A549 (cell line): ENCODE measurements at regions not wholly inside any gene's neighbourhood (a gene's known extent, or its start where the extent isn't known, plus 50 kb on each side); places are given as distances from the start of the nearest gene placed in this dataset.

ENCODE experiments used
- ATAC-seq, 2 experiments: fragments of 200-7000 bp in 1 of 2; fragments of >200 bp in 1 of 2; cut with Nextera tagmentation in 1 of 2; cut with Tn5 transposase in 1 of 2; 3 replicates each; pipeline versions ENCODE4 v1.8.0 to v1.9.1; 2018 to 2020; ENCODE audit warnings: mild to moderate bottlenecking in 1 of 2, moderate library complexity in 1 of 2
- CTCF ChIA-PET: fragments of 300-600 bp; sonication (Branson Sonifier 250); formaldehyde crosslinking; extraction: SDS; loops from one replicate; lab custom pipeline; 2021; ENCODE audit warnings: antibody characterized with exemption, inconsistent platforms; lab: Yijun Ruan, JAX
- POLR2A ChIA-PET: fragments of 350-600 bp; formaldehyde crosslinking; extraction: SDS; loops from one replicate; lab custom pipeline; 2021; ENCODE audit warnings: antibody characterized with exemption, inconsistent platforms; lab: Yijun Ruan, JAX
- DNase-seq, 2 experiments: peaks; one replicate each; pipeline versions ENCODE4 v3.0.0 to v3.0.0-alpha.2; 2011 to 2016; ENCODE audit warnings: low read depth in 1 of 2, low spot score in 1 of 2
- FAIRE-seq: peaks from 2 replicates; lab custom pipeline; 2011; peaks lifted over from hg19 to GRCh38; lab: Jason Lieb, UNC
- H3K27ac ChIP-seq, 2 experiments: fragments of >200 bp; sonication (Bioruptor Twin); formaldehyde crosslinking; 3 replicates each; pipeline ENCODE4 v1.5.1; 2016 to 2017
- H3K4me1 ChIP-seq: fragments of >200 bp; sonication (Bioruptor Twin); formaldehyde crosslinking; 3 replicates; pipeline ENCODE4 v1.6.1; 2016
- H3K4me2 ChIP-seq: fragments of >200 bp; sonication (Bioruptor Twin); formaldehyde crosslinking; 3 replicates; pipeline ENCODE4 v1.6.1; 2016
- H3K4me3 ChIP-seq: fragments of >200 bp; sonication (Bioruptor Twin); formaldehyde crosslinking; 3 replicates; pipeline ENCODE4 v1.5.1; 2016
- H3K9me3 ChIP-seq: fragments of >200 bp; sonication (Bioruptor Twin); formaldehyde crosslinking; 3 replicates; pipeline ENCODE4 v1.6.1; 2016
- BCL3 ChIP-seq: fragments of >200 bp; sonication (Bioruptor Twin); formaldehyde crosslinking; IDR thresholded peaks from 3 replicates; pipeline ENCODE4 v1.6.1; 2016
- BHLHE40 ChIP-seq: IDR thresholded peaks from 2 replicates; pipeline ENCODE4 v1.6.1; 2012; ENCODE audit warnings: low read depth, low read length, inconsistent platforms
- CEBPB ChIP-seq, 2 experiments: fragments of >200 bp in 1 of 2; sonication (Bioruptor Twin) in 1 of 2; formaldehyde crosslinking in 1 of 2; IDR thresholded peaks; 2 replicates each; pipeline ENCODE4 v1.6.1; 2012 to 2016
- EHMT2 ChIP-seq: fragments of 200-600 bp; sonication (generic); IDR thresholded peaks from 2 replicates; pipeline ENCODE4 v1.6.1; 2016; ENCODE audit warnings: antibody characterized with exemption, low read depth, mild to moderate bottlenecking, moderate library complexity
- EP300 ChIP-seq, 2 experiments: fragments of >200 bp; sonication (Bioruptor Twin); formaldehyde crosslinking; IDR thresholded peaks; 2 replicates in 1 of 2; 3 replicates in 1 of 2; pipeline ENCODE4 v1.6.1; 2016 to 2017
- GATA3 ChIP-seq: IDR thresholded peaks from 2 replicates; pipeline ENCODE4 v1.6.1; 2012; ENCODE audit warnings: borderline replicate concordance
- HEYL ChIP-seq: fragments of 250-450 bp; sonication (Bioruptor Pico); IDR thresholded peaks from 2 replicates; pipeline ENCODE4 v1.8.0; 2021; ENCODE audit warnings: mild to moderate bottlenecking, moderate library complexity
- HOXB13 ChIP-seq: fragments of 250-450 bp; sonication (Bioruptor Pico); IDR thresholded peaks from 2 replicates; pipeline ENCODE4 v1.5.0; 2020; ENCODE audit warnings: low read depth, mild to moderate bottlenecking, moderate library complexity
- HOXB5 ChIP-seq: fragments of 250-450 bp; sonication (Bioruptor Pico); IDR thresholded peaks from 2 replicates; pipeline ENCODE4 v1.5.0; 2020; ENCODE audit warnings: mild to moderate bottlenecking, moderate library complexity
- JUN ChIP-seq, 2 experiments: fragments of >200 bp; sonication (Bioruptor Twin); formaldehyde crosslinking; IDR thresholded peaks; 2 replicates in 1 of 2; 3 replicates in 1 of 2; pipeline ENCODE4 v1.6.1; 2016 to 2017
- KDM1A ChIP-seq: fragments of 200-600 bp; sonication (generic); IDR thresholded peaks from 2 replicates; pipeline ENCODE4 v1.6.1; 2016; ENCODE audit warnings: low read depth, mild to moderate bottlenecking
- MAFK ChIP-seq: fragments of 450-650 bp; IDR thresholded peaks from 2 replicates; pipeline ENCODE4 v1.6.1; 2014; ENCODE audit not compliant: partially characterized antibody
- NFE2L2 ChIP-seq: fragments of 150-350 bp; conservative IDR thresholded peaks from 2 replicates; pipeline ENCODE4 v1.6.1; 2014; ENCODE audit warnings: low read length
- NPAS2 ChIP-seq: fragments of 250-450 bp; sonication (Bioruptor Pico); IDR thresholded peaks from 2 replicates; pipeline ENCODE4 v1.8.0; 2022; ENCODE audit warnings: mild to moderate bottlenecking, moderate library complexity, borderline replicate concordance
- PHF8 ChIP-seq: fragments of 200-600 bp; sonication (generic); IDR thresholded peaks from 2 replicates; pipeline ENCODE4 v1.6.1; 2016; ENCODE audit warnings: low read depth, mild to moderate bottlenecking, antibody characterized with exemption, moderate library complexity, borderline replicate concordance
- POLR2AphosphoS2 ChIP-seq: conservative IDR thresholded peaks from 2 replicates; pipeline ENCODE4 v1.6.1; 2012; ENCODE audit warnings: low read length, improper control_type of control experiment, inconsistent platforms
- RAD21 ChIP-seq, 2 experiments: fragments of >200 bp in 1 of 2; sonication (Bioruptor Twin) in 1 of 2; formaldehyde crosslinking in 1 of 2; IDR thresholded peaks in 1 of 2; conservative IDR thresholded peaks in 1 of 2; 2 replicates in 1 of 2; 3 replicates in 1 of 2; pipeline ENCODE4 v1.6.1; 2012 to 2018; ENCODE audit warnings: inconsistent platforms in 1 of 2
- RCOR1 ChIP-seq: fragments of 150-350 bp; IDR thresholded peaks from 2 replicates; pipeline ENCODE4 v1.6.1; 2014; ENCODE audit warnings: antibody characterized with exemption, low read length, low read depth
- REST ChIP-seq: fragments of 200-600 bp; sonication (generic); IDR thresholded peaks from 2 replicates; pipeline ENCODE4 v1.6.1; 2016; ENCODE audit warnings: antibody characterized with exemption, mild to moderate bottlenecking, moderate library complexity
- RNF2 ChIP-seq: fragments of 200-600 bp; sonication (generic); IDR thresholded peaks from 2 replicates; pipeline ENCODE4 v1.6.1; 2016; ENCODE audit warnings: low read depth, mild to moderate bottlenecking, antibody characterized with exemption, moderate library complexity, borderline replicate concordance
- SMC3 ChIP-seq: fragments of >200 bp; sonication (Bioruptor Twin); formaldehyde crosslinking; IDR thresholded peaks from 3 replicates; pipeline ENCODE4 v1.6.1; 2018; ENCODE audit warnings: inconsistent platforms
- SREBF2 ChIP-seq: fragments of 450-650 bp; IDR thresholded peaks from 2 replicates; pipeline ENCODE4 v1.6.1; 2014; ENCODE audit warnings: mild to moderate bottlenecking, moderate library complexity
- ZC3H11A ChIP-seq: fragments of 450-650 bp; IDR thresholded peaks from 2 replicates; pipeline ENCODE4 v1.6.1; 2014; ENCODE audit warnings: antibody characterized with exemption, mild to moderate bottlenecking
- ZSCAN20 ChIP-seq: fragments of 250-450 bp; sonication (Bioruptor Pico); IDR thresholded peaks from 2 replicates; pipeline ENCODE4 v1.8.0; 2022; ENCODE audit warnings: mild to moderate bottlenecking, moderate library complexity
- WGBS: methylation state at CpG from one replicate; pipeline ENCODE4 v1.1.6; 2017; ENCODE audit errors: missing lambda C conversion rate; 5-methylcytosine and 5-hydroxymethylcytosine counted together

GRCh38 chr9:134253606-134254205 lies 72.5 kb upstream of the RXRA start:
- Histone ChIP-seq H3K27ac (no peak overlapping the region), H3K4me3 (no peak overlapping the region), H3K4me2 (no peak overlapping the region), H3K4me1 (no peaks in the 10 kb centered on the region), H3K9me3 (peaks cover 9% of the 10 kb centered on the region; the same call in 2 of the 3 replicates)
- ChIA-PET CTCF (no interaction called here), POLR2A (no interaction called here)
- DNase-seq, result no peak
- TF ChIP-seq BHLHE40 (no peak), NFE2L2 (no peak)
- no peak for FAIRE-seq
- no peak for ATAC-seq
- 33% methylated on average over 4 of the region's 4 CpGs for WGBS

GRCh38 chr9:134258332-134258731 lies 67.9 kb upstream of the RXRA start:
- H3K4me3 ChIP-seq, result no peak overlapping the region
- H3K9me3 ChIP-seq, result no peaks in the 10 kb centered on the region
- POLR2A ChIA-PET, result no interaction called here
- CTCF ChIA-PET, result interaction anchor here (0.9 to 1.0 kb wide), 2 partner anchors 9 to 25 kb away, joined by 3 to 4 read pairs; no protein-coding TSS in a partner anchor
- ATAC-seq, result no peak
- no peak overlapping the region for H3K4me2 ChIP-seq
- no peak for FAIRE-seq
- no peak overlapping the region for H3K27ac ChIP-seq
- WGBS, result 65% methylated on average over 9 of the region's 10 CpGs
- DNase-seq, result no peak
- no peaks in the 10 kb centered on the region for H3K4me1 ChIP-seq
- no peak for TF ChIP-seq CEBPB (IDR thresholded peaks at IDR 0.05)
- TF ChIP-seq RAD21 (conservative IDR thresholded peaks at IDR 0.05 in 1 of 2, IDR thresholded peaks at IDR 0.05 in 1 of 2), result no peak
- no peak for TF ChIP-seq EHMT2
- TF ChIP-seq PHF8, result no peak
- no peak for TF ChIP-seq SMC3
- TF ChIP-seq BCL3, result no peak
- TF ChIP-seq ZC3H11A, result no peak
- TF ChIP-seq EP300 (IDR thresholded peaks at IDR 0.05), result no peak
- no peak for TF ChIP-seq BHLHE40
- no peak for TF ChIP-seq SREBF2
- no peak for TF ChIP-seq HOXB13 (CRISPR knock-in tag)
- no peak for TF ChIP-seq NPAS2 (CRISPR knock-in tag)
- no peak for TF ChIP-seq MAFK
- TF ChIP-seq JUN (IDR thresholded peaks at IDR 0.05), result no peak
- no peak for TF ChIP-seq HEYL (CRISPR knock-in tag)

- H3K9me3 ChIP-seq, result no peaks in the 10 kb centered on the region
- H3K4me1 ChIP-seq, result no peaks in the 10 kb centered on the region
- H3K4me3 ChIP-seq, result no peak overlapping the region
- ATAC-seq (no peak), FAIRE-seq (no peak), DNase-seq (no peak)
- WGBS, result 57% methylated on average over 3 of the region's 11 CpGs
- no peak overlapping the region for H3K27ac ChIP-seq
- TF ChIP-seq HEYL (CRISPR knock-in tag) (no peak), KDM1A (no peak), RCOR1 (no peak), ZC3H11A (no peak), REST (no peak), JUN (IDR thresholded peaks at IDR 0.05) (no peak), GATA3 (no peak), HOXB5 (CRISPR knock-in tag) (no peak), SREBF2 (no peak), POLR2AphosphoS2 (no peak), ZSCAN20 (CRISPR knock-in tag) (no peak), BCL3 (no peak), NFE2L2 (no peak), RNF2 (no peak)
- CTCF ChIA-PET, result interaction anchor here (0.6 to 1.5 kb wide), 3 partner anchors 26 to 88 kb away, joined by 3 read pairs; no protein-coding TSS in a partner anchor
- POLR2A ChIA-PET, result no interaction called here
- H3K4me2 ChIP-seq, result no peak overlapping the region
Observed at GRCh38 chr9:134258828-134259546, 67.3 kb upstream of the RXRA start.
